ENCODE measurements at regions not wholly inside any gene's neighbourhood (a gene's known extent, or its start where the extent isn't known, plus 50 kb on each side); places are given as distances from the start of the nearest gene placed in this dataset.

GRCh38 chr2:128390991-128391630, 72.4 kb upstream of the HS6ST1 start:
- Histone ChIP-seq H3F3A (ENCODE audit: insufficient read depth, low read depth) (peaks cover 8% of the 10 kb centered on the region; the same call in 1 of the 2 replicates), H4K20me1 (ENCODE audit: insufficient read depth) (no peaks in the 10 kb centered on the region), H3K9me3 (ENCODE audit: insufficient read depth, low read depth) (no peaks in the 10 kb centered on the region), H3K4me1 (replicated peaks; ENCODE audit: insufficient read depth) (peaks cover 21% of the 10 kb centered on the region), H3K4me3 (no peak overlapping the region), H3K36me3 (ENCODE audit: low read depth) (no peaks in the 10 kb centered on the region), H3K4me2 (no peak overlapping the region), H3K27ac (no peak overlapping the region), H3K27me3 (ENCODE audit: insufficient read depth, low read depth) (no peaks in the 10 kb centered on the region), H2AFZ (no peak overlapping the region), H3K9me2 (ENCODE audit: insufficient read depth) (no peaks in the 10 kb centered on the region), H3K79me2 (ENCODE audit: low read depth) (no peaks in the 10 kb centered on the region)
- POLR2A ChIA-PET (ENCODE audit: unreplicated experiment): no interaction called here
- TF ChIP-seq EZH2 (IDR thresholded peaks at IDR 0.05; ENCODE audit: low read depth) (no peak), CTCF (conservative IDR thresholded peaks at IDR 0.05) (no peak)
- intact Hi-C loops (cut with micrococcal nuclease; ENCODE audit: unreplicated experiment): no loop called here
- DNase-seq: no peak
- CTCF ChIA-PET: no interaction called here
- no TSS peak for BruUV-seq (replicated peaks)

DNA sequence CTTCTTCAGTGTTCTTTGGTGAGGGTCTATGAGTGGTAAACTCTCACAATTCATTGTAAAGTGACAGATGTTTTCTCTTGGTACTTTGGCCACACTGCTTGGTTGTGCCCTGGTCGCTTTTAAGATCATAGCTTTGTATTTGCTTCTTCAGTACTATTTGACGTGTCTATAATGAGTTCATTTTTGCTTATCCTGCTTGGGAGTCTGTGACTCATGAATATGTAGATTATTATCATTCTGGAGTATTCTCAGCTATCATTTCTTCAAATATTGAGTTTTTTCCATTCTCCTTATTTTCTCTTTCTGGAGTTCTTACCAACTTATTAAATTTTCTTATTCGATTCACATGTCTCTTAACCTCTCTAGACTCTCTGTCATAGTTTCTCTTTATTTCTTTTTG, 73.0 kb upstream of the HS6ST1 start:
- H3K27ac ChIP-seq: no peak overlapping the region
- no peak overlapping the region for H3K4me3 ChIP-seq
- H3F3A ChIP-seq (ENCODE audit: insufficient read depth, low read depth): peaks cover 9% of the 10 kb centered on the region; the same call in 1 of the 2 replicates
- H4K20me1 ChIP-seq (ENCODE audit: insufficient read depth): no peaks in the 10 kb centered on the region
- peaks cover 26% of the 10 kb centered on the region for H3K4me1 ChIP-seq (replicated peaks; ENCODE audit: insufficient read depth)
- no peaks in the 10 kb centered on the region for H3K36me3 ChIP-seq (ENCODE audit: low read depth)
- no peaks in the 10 kb centered on the region for H3K79me2 ChIP-seq (ENCODE audit: low read depth)
- no peak overlapping the region for H2AFZ ChIP-seq
- TF ChIP-seq EZH2 (IDR thresholded peaks at IDR 0.05; ENCODE audit: low read depth) (no peak), CTCF (conservative IDR thresholded peaks at IDR 0.05) (no peak)
- POLR2A ChIA-PET (ENCODE audit: unreplicated experiment): no interaction called here
- intact Hi-C loops (cut with micrococcal nuclease; ENCODE audit: unreplicated experiment): no loop called here
- BruUV-seq (replicated peaks): no TSS peak
- CTCF ChIA-PET: interaction anchor here (0.6 kb wide), 1 partner anchor 8 kb away, joined by 10 read pairs; no protein-coding TSS in a partner anchor
- no peak overlapping the region for H3K4me2 ChIP-seq
- no peaks in the 10 kb centered on the region for H3K9me3 ChIP-seq (ENCODE audit: insufficient read depth, low read depth)
- DNase-seq: no peak
- no peaks in the 10 kb centered on the region for H3K27me3 ChIP-seq (ENCODE audit: insufficient read depth, low read depth)
- no peaks in the 10 kb centered on the region for H3K9me2 ChIP-seq (ENCODE audit: insufficient read depth)

DNA sequence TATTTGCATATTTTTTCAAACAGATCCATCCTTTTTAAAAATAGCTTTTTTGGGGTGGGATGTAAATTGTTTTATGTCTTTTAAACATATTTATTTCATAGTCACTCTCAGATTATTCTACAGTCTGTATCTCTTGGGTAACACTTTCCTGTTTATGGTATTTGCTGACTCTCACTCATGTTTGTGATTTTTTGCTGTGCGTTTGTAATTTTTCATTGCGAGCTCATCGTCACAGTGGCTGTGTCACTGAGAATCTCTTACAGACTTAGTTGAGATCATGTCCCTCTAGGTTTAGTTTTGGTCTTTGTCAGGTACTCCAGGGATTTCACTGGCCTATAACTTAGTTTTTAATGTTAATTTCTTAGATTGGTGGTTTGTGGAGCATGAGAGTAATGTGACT, 73.5 kb upstream of the HS6ST1 start:
- H3K27me3 ChIP-seq (ENCODE audit: insufficient read depth, low read depth): no peaks in the 10 kb centered on the region
- H3K36me3 ChIP-seq (ENCODE audit: low read depth): no peaks in the 10 kb centered on the region
- no TSS peak for BruUV-seq (replicated peaks)
- H4K20me1 ChIP-seq (ENCODE audit: insufficient read depth): no peaks in the 10 kb centered on the region
- TF ChIP-seq CTCF (conservative IDR thresholded peaks at IDR 0.05): no peak
- no peak for TF ChIP-seq EZH2 (IDR thresholded peaks at IDR 0.05; ENCODE audit: low read depth)
- no peak overlapping the region for H3K4me3 ChIP-seq
- ChIA-PET CTCF (interaction anchor here (0.6 kb wide), 1 partner anchor 8 kb away, joined by 10 read pairs; no protein-coding TSS in a partner anchor), POLR2A (ENCODE audit: unreplicated experiment) (no interaction called here)
- no peak overlapping the region for H3K4me2 ChIP-seq
- no peak overlapping the region for H3K27ac ChIP-seq
- H2AFZ ChIP-seq: no peak overlapping the region
- H3K9me3 ChIP-seq (ENCODE audit: insufficient read depth, low read depth): no peaks in the 10 kb centered on the region
- peaks cover 30% of the 10 kb centered on the region for H3K4me1 ChIP-seq (replicated peaks; ENCODE audit: insufficient read depth)
- intact Hi-C loops (cut with micrococcal nuclease; ENCODE audit: unreplicated experiment): no loop called here
- no peaks in the 10 kb centered on the region for H3K79me2 ChIP-seq (ENCODE audit: low read depth)
- no peaks in the 10 kb centered on the region for H3K9me2 ChIP-seq (ENCODE audit: insufficient read depth)
- peaks cover 10% of the 10 kb centered on the region; the same call in 1 of the 2 replicates for H3F3A ChIP-seq (ENCODE audit: insufficient read depth, low read depth)
- DNase-seq: no peak
